ENCODE measurements at regions not wholly inside any gene's neighbourhood (a gene's known extent, or its start where the extent isn't known, plus 50 kb on each side); places are given as distances from the start of the nearest gene placed in this dataset.

DNA sequence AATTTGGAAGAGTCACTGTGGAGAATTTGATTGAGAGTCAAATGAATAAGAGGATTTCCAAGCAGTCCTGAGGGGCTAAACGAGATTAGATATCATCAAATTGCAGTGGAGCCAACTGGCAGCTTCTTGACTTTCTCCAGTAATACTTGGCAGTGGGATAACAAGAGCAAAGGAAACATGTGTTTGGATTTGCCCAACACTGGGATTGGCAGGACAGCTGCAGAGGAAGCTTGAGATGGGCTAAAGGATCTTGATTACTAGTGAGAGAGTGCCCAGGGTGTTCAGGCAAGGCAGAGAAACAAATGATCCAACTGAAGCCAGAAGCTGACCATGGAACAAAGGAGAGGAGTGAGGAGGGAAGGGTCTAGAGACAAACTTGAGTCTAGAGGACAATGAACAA, 356.0 kb upstream of the ISL1 start:
- no peak for DNase-seq (ENCODE audit: low read depth in 1 of 2, low spot score in 1 of 2)

DNA sequence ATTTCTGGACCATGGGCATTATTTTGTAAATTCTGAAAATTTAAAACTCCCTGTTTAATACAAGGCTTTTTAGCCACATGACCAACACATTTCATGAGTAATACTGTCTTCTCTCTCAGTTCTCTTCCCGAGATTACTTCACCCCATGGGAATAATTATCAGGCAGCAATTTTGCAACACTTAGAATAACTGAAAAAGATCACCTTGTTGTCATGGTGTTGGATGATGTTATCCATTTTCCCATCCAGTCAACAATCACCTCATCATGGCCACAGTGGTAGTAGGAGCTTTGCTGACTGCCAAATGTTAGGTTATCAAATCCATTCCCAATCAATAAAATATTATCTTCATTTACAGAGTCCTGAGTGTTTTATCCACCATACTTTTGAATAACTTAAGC, 354.9 kb upstream of the ISL1 start:
- no peak for DNase-seq (ENCODE audit: low read depth in 1 of 2, low spot score in 1 of 2)

DNA sequence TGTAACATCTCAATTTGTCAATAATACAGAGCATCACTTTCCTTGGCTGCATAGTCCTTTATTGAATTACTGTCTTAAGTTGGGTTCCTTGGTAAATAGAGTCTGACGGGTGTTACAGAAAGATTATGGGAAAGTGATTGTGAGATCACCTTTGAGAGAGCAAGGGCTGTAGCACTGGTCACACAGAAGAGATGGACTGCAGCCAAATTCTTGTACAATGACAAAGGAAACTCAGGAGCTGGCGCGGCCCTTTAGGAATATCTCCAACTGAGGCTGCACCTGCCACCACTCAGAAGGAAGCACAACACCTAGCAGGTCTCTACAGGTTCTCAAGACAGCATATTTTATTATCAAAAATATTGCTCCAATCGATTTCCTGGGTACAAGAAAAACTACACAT, 350.0 kb upstream of the ISL1 start:
- no peak for DNase-seq (ENCODE audit: low read depth in 1 of 2, low spot score in 1 of 2)

DNA sequence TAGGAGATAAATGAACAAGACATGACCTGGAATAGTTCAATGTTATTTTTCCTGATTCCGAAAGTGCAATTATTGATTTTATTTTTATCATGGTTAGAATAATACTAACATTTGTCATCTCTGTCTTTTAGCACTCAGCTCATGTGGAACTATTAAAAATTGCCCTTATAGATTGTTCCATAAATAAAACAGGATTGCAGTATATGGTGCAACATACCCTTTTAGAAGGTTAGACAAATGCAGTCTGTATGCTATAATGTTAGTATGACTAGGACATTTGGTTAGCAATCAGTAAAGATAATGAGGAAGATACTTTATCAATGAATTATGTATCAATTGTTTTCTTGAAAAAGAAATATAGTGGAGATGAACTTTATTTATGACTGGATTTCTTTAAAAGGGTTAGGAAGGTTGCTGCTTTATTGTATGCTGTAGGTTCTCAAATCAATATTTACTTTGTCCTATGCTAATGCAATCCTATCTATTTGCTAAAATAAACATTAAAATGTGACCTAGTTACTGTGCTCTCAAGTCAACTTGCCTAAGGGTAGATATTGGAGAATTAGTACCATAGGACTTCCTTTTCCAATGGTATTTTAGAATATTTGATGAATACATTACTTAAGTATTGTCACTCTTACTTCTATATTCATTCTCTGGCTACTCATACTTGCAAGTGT, 348.9 kb upstream of the ISL1 start:
- DNase-seq (ENCODE audit: low read depth in 1 of 2, low spot score in 1 of 2), result no peak

DNA sequence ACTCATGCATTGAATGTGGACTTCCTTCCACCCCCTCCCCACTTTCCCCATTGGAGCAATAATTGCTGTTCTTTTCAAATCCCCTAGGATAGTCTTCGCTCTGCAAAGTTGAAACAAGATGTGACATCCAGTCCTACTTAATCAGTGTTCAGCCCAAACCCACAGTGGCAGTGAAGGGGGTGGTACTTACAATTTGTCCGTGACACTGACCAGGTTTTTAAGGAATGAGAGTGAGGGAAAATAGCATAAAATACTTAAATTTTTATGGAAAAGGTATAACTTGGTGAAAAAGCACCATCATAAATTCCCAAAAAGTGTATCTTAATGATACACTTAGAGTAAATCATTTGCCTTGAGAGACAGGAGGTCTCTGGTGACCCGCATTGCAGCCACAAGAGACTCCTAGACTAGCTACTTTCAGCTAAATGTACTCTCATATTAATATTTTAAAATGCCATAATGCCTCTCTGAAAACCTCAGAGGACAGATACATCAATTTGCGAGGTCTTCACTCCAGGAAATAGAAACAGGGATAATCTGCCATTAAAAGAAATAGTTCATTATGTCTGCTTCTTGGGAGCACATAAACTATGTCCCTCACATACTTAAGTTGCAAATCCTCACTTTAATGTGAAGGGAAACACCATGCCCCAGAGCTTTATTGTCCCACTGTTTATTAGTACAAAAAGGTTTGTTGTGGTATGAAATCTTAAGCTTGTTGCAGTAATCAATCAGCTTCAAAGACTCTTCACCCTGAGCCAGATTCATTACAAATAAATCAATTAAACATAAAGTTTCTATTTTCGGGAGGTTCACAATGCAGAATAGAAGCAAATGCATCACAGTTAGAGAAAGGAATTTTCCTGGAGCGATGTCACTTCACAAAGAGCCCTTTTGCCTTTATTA, 343.6 kb upstream of the ISL1 start:
- DNase-seq (ENCODE audit: low read depth in 1 of 2, low spot score in 1 of 2), result no peak

DNA sequence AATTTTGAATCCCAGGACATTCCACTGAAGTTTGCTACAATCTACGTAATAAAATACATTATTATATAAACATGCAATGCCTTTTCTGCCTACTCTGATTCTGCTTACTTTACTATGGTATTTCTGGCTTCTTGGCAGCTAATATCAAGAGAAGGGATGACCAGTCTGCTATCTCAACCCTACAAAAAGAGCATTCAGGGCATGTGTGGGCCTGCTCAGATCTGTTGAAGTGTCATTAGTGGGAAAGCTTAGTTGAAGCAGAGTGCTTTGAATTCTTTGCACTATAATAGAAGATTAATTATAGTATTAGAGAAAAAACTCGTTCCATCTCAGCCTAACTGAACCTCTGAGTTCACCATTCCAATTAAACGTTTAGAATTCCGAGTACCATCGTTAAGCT, 339.5 kb upstream of the ISL1 start:
- DNase-seq (ENCODE audit: low read depth in 1 of 2, low spot score in 1 of 2), result no peak

DNA sequence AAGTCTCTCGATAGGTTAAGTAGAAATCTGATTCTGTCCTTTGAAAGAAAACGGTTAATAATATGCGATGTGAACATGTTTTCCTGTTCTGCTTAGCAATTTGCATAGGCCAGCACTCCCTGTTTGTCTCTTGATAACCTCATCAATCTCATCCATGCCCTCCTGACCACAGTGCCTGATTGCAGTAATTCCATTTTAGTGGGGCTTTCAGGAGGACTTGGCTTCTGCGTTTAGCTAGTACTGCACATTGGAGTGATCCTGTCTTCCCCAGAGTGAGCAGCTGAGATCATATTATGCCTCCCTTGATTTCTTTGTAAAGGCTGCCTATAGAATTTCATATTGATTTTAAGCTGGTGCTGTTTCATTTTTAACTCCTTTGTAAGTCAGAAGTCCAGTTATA, 335.9 kb upstream of the ISL1 start:
- no peak for DNase-seq (ENCODE audit: low read depth in 1 of 2, low spot score in 1 of 2)

DNA sequence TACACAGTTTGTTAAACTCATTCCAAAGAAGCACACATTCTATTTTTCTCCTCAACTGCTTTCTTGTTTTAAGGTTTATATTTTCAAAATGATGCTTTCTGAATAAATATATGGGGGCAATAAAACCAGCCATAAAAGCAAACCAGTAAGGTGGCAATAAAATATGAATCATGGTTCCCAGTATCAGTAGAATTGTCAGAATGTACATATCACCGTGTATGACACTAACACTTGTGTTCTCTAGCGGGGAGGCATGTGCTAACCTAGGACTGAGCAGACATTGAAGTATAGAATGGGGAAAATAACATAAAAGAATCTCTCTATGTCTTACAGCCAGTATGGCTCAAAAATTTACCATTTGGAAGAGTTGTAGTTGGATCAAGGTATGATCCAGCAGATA, 329.9 kb upstream of the ISL1 start:
- no peak for DNase-seq (ENCODE audit: low read depth in 1 of 2, low spot score in 1 of 2)

DNA sequence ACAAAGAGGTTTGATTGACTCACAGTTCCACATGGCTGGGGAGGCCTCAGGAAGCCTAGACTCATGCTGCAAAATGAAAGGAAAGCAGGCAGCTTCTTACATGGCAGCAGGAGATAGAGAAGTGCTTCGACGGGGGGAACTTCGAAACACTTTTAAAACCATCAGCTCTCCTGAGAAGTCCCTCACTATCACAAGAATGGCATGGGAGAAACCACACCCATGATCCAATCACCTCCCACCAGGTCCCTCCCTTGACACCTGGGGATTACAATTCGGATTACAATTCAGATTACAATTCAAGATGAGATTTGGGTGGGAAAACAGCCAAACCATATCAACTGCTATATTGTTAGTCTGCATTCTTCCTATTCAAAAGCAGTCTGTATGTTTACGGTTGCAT, 322.3 kb upstream of the ISL1 start:
- no peak for DNase-seq (ENCODE audit: low read depth in 1 of 2, low spot score in 1 of 2)

DNA sequence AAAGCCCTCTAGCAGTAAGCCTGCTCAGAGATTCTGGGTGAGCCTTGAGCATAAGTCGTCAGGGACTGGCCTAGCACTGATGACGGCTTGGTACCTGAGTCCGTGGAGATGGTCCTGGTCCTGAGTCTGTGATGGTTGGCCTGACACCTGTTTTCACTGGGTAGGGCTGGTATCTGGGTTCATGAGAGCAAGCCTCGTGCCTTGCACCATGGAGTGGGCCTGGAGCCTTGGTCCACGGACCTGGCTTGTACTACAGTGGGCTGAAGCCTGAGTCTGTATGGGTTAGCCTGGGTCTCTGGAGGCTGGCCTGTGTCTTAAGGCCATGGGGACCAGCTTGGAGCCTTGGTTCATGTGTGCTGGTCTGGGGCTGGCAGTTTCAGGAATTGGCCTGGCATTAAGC, 310.3 kb upstream of the ISL1 start:
- DNase-seq (ENCODE audit: low read depth in 1 of 2, low spot score in 1 of 2), result no peak

DNA sequence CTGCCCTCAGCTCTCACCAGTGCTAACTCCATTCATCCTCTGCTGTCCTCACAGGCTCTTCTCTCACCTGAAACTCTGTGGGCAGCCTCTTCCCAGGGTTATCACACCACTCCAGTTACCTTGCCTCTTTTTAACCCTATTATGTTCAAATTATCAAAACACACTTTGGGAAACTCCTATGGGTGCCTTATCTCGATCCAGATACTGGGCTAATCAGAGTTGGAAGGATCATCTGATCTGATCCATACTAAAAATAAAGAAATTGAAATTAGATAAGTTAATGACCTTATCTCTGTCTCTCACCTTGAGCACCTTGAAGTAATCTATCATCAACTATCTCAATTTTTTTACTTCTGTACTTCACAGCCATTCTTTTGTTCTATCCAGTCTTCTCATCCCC, 300.5 kb upstream of the ISL1 start:
- DNase-seq (ENCODE audit: low read depth in 1 of 2, low spot score in 1 of 2), result no peak

DNA sequence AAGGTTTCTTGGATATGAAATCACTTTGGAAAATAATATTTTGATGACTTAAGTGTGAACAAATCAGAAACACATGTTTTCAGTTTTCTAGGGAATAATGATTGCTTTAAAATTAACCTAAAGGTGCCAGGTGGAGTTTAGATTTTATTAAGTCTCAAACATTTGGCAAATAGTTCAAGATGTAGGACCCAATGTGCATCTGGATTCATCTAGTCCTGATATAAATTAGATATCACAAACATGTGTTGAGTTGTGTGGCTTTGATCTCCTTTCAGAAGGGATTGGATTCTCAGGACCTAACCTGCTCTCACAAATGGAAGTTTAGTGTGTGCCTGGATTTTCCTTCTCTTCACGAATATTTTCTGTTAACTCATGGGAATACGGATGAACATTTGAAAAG, 291.4 kb upstream of the ISL1 start:
- DNase-seq (ENCODE audit: low read depth in 1 of 2, low spot score in 1 of 2), result no peak

DNA sequence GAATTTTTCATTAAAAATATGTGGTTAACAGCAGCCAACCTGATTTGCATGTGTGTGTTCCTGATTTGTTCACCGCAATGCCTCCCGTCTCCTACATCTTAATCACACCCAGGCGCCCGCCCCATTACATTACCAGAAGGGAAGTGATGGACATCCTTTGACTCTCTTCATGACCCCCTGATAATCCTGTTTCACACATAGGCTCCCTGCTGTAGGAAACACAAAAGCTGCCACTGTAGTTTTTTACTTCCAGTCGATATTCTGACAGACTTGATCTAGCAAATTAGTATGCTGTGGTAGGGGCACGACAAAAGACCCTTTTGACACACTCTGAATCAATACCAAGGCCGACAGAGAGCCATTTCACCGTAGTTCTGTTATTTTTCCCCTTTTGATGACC, 287.8 kb upstream of the ISL1 start:
- no peak for DNase-seq (ENCODE audit: low read depth in 1 of 2, low spot score in 1 of 2)

DNA sequence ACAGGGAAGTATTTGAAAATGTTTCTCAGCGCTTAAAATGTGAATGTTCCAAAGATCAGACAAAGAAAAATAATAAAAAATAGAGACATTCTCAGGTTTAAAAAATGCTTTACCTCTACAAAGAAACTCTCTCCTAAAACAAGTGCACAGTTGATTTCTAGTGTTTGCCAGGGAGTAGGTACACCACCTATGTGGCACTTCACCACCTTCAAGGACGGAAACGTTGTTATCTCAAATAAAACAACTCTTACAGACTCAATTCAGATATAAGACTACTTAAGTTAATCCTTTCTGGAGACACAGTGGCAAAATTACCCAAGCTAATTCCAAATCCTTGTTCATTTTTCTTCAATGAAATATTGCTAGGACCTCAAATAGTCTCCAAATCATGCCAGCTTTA, 286.4 kb upstream of the ISL1 start:
- no peak for DNase-seq (ENCODE audit: low read depth in 1 of 2, low spot score in 1 of 2)

DNA sequence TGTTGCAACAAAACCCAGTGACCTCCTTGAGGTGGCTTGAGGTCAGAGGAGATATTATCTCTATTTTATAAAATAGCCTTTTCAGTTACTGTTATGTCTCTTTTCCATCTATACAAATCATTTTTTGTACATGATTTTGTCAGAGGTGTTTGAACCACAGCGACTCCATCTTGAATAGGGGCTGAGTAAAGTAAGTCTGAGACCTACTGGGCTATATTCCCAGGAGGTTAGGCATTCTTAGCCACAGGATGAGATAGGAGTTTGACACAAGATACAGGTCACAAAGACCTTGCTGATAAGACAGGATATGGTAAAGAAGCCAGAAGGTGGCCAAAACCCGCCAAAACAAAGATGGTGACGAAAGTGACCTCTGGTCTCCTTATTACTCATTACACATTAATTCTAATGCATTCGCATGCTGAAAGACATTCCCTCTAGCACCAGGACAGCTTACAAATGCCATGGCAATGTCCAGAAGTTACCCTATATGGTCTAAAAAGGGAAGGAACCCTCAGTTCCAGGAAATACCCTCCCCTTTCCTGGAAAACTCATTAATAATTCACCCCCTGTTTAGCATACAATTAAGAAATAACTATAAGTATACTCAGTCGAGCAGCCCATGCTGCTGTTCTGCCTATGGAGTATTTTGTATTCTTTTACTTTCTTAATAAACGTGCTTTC, 283.9 kb upstream of the ISL1 start:
- no peak for DNase-seq (ENCODE audit: low read depth in 1 of 2, low spot score in 1 of 2)

DNA sequence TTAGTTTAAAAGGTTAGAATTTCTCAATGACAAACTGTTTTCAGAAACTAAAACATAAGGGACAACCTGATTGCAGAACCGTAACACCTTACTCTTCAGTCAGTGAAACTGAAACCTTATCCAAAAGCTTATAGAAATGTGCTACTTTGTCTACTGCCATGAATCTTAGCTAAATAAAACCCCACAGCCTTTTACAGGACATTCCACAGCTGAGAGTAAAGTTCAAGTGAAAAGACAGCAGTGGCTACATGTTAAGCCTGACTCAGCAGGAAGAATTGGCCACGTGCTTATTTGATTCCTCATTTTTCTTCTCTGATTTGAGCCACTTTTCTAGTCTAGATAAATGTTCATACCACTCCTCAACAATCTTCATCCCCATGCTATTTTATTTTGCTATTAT, 278.7 kb upstream of the ISL1 start:
- DNase-seq (ENCODE audit: low read depth in 1 of 2, low spot score in 1 of 2), result no peak

DNA sequence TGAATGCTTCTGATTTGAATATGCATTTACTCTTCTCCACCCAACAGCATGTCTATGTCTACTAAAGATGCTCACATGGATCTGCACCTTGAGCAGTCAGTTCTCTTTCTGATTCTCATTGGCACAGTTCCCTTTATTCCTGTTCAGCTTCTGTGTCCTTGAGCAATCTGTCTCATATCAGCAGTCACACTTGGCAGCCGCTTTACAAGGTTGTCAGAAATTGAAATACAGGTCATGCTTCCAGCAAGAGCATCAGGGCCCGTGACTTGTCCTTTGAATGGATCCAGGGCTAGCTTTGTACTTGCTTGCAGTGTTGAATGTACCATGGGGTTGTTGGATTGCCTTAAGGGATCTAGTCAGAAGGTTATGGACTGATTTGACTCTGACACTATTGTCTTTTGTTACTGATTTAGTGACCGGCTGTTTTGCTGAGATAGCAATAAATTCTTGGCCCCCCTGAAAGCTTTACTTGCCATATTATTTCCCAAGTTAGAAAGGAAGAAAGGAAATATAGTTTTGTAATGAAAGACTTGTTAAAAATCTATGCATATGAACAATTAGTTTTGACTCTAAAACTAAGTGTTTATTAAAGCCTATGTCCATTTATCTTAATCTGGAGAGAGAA, 273.4 kb upstream of the ISL1 start:
- no peak for DNase-seq (ENCODE audit: low read depth in 1 of 2, low spot score in 1 of 2)

DNA sequence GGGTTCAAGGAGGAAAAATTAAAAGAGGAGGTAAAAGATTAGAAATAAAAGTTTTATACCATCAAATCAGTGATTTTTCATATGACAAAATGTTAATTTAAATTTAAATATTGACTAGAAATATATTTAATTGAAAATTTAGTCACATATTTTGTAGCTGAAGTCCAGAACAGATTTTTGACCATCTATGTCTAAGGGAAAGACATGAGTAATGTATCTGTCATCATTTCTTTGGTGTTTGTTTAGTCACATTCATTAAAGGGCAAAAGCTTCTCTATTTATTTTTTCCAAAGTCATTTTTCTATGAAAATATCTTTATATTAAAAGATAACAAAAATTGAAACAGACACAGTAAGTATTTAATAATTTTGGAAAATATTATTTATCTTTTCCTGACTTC, 252.0 kb upstream of the ISL1 start:
- no peak for DNase-seq (ENCODE audit: low read depth in 1 of 2, low spot score in 1 of 2)

DNA sequence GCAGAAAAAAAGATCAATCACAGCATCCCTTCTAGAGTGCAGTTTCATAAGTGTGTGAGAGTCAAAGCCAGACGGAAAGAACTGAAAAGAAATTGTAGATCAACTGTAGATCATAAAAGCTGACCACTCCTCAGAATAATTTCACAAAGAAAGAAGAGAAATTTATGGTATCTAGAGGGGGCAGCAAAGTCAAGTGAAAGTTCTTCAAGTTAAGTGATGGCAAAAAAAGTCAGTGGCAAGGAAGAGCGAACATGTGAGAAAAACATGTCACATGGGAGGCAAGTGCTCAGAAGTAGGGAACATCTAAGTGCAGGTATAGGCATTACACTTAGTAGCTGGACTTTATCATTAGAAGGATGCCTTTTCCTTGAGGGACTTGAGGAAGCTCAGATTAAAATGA, 245.1 kb upstream of the ISL1 start:
- no peak for DNase-seq (ENCODE audit: low read depth in 1 of 2, low spot score in 1 of 2)

DNA sequence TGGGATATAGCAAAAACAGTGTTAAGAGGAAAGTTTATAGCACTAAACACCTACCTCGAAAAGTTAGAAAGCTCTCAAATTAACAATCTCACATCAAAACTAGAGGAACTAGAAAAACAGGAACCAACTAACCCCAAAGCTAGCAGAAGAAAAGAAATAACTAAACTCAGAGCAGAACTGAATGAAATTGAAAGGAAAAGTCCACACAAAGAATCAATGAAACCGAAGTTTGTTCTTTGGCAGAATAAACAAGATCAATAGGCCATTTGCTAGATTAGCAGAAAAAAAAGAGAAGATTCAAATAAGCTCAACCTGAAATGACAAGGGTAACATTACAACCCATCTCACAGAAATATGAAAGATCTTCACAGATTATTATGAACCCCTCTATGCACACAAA, 234.8 kb upstream of the ISL1 start:
- no peak for DNase-seq (ENCODE audit: low read depth in 1 of 2, low spot score in 1 of 2)

DNA sequence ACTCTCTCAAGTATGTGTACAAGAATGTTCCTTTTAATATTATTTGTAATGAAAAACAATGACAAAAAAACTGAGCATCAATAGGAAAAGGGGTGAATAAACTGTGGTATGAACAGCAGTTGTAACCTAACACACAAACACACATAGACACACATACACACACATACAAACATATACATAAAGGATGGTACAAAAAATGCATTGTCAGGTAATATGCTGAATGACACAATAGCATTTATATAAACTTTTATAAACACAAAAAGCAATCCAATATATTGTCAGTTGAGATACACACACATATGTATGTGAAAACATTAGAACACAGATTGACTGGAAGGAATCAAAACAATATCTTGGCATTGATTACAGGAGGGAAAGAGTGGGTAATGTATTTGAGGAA, 227.0 kb upstream of the ISL1 start:
- no peak for DNase-seq (ENCODE audit: low read depth in 1 of 2, low spot score in 1 of 2)

DNA sequence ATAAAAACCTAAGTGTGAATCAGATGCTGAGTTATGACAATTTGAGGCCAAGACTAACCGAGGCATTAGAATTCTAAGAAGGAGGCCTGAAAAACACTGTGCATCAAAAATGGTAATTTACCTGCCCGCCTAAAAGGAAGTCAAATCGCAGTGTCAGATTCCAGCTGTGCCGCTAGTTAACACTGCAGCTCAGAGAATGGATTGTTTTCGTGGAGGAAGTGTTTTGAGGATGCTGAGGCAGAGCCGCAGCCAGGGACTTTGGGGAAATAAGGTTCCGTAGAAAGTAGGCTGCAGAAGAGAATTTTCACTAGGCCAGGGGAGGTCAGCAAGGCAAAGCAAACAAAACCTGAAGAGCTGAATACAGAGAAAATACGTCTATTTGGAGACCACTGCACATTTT, 226.4 kb upstream of the ISL1 start:
- no peak for DNase-seq (ENCODE audit: low read depth in 1 of 2, low spot score in 1 of 2)

Measured in activated T-helper 1 cell treated with anti-CD3 and anti-CD28 coated beads, Interleukin-2, amount 50 U/mL, for 16 hours (primary cell).